Neural progenitor cell (in vitro differentiated cells): ENCODE measurements at regions not wholly inside any gene's neighbourhood (a gene's known extent, or its start where the extent isn't known, plus 50 kb on each side); places are given as distances from the start of the nearest gene placed in this dataset.

Source experiments
- EZH2 ChIP-seq: fragments of 200-600 bp; sonication (generic); IDR thresholded peaks from 2 replicates; pipeline ENCODE4 v1.6.1; 2017; ENCODE audit warnings: antibody characterized with exemption, mild to moderate bottlenecking, moderate library complexity
- TF ChIP-seq, protein P1 (sequence below): fragments of 200-600 bp; sonication (generic); IDR thresholded peaks from 2 replicates; pipeline ENCODE4 v1.5.1; 2017; ENCODE audit warnings: antibody characterized with exemption, mild to moderate bottlenecking

DNA sequence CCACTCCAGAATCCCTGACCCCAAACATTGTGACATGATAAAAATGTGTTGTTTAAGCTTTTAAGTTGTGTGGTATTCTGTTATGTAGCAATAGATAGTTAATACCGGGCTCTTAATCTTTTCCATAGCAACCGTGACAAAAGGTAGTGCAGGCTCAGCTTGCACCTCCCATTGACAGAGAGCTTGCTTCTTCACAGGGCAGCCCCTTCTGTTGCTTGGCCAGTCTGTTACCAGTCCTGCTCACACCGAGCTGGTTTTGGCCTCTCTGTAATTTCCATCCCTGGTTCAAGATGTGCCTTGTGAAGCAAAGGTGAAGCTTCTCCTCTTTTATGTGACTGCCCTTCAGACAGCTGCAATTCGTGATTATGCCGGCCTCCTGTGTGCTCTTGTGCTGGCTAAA lies 86.9 kb downstream of the CRYGS start:
- TF ChIP-seq, protein P1, sequence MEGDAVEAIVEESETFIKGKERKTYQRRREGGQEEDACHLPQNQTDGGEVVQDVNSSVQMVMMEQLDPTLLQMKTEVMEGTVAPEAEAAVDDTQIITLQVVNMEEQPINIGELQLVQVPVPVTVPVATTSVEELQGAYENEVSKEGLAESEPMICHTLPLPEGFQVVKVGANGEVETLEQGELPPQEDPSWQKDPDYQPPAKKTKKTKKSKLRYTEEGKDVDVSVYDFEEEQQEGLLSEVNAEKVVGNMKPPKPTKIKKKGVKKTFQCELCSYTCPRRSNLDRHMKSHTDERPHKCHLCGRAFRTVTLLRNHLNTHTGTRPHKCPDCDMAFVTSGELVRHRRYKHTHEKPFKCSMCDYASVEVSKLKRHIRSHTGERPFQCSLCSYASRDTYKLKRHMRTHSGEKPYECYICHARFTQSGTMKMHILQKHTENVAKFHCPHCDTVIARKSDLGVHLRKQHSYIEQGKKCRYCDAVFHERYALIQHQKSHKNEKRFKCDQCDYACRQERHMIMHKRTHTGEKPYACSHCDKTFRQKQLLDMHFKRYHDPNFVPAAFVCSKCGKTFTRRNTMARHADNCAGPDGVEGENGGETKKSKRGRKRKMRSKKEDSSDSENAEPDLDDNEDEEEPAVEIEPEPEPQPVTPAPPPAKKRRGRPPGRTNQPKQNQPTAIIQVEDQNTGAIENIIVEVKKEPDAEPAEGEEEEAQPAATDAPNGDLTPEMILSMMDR, result no peak
- TF ChIP-seq EZH2, result no peak
